ENCODE measurements at regions not wholly inside any gene's neighbourhood (a gene's known extent, or its start where the extent isn't known, plus 50 kb on each side); places are given as distances from the start of the nearest gene placed in this dataset.

DNA sequence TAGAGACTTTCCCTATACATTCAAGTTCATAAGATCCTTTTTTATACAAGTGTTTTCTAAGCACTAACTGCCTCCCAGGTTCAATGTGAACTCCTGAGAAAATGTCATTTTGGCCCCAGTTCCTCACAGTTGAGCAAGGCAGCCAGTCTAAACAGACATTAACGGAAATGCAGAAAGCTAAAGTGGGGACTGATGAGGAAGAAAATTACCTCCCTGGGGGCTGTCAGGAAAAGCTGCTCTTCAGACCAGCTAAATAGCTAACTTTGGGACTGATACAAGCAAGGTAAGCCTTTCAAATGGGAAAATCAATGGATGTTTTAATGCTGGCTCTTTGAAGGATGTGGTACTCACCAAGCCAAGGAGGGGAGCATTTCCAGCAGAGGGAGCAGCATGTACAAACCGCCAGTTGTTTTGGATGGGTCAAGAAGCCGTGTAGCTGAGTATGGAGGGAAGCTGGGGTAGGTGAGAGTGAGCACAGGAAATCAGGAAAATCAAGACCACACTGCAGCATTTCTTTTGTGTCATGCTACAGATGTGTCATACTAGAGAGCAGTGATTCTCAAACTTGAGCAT lies 180.8 kb upstream of the CHD6 start:
- TF ChIP-seq, protein P1, sequence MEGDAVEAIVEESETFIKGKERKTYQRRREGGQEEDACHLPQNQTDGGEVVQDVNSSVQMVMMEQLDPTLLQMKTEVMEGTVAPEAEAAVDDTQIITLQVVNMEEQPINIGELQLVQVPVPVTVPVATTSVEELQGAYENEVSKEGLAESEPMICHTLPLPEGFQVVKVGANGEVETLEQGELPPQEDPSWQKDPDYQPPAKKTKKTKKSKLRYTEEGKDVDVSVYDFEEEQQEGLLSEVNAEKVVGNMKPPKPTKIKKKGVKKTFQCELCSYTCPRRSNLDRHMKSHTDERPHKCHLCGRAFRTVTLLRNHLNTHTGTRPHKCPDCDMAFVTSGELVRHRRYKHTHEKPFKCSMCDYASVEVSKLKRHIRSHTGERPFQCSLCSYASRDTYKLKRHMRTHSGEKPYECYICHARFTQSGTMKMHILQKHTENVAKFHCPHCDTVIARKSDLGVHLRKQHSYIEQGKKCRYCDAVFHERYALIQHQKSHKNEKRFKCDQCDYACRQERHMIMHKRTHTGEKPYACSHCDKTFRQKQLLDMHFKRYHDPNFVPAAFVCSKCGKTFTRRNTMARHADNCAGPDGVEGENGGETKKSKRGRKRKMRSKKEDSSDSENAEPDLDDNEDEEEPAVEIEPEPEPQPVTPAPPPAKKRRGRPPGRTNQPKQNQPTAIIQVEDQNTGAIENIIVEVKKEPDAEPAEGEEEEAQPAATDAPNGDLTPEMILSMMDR (optimal IDR thresholded peaks at IDR 0.05 in 1 of 3, IDR thresholded peaks at IDR 0.05 in 1 of 3, conservative IDR thresholded peaks at IDR 0.05 in 1 of 3; ENCODE audit: extremely low read depth in 1 of 3, insufficient read depth in 2 of 3, low read length in 3 of 3), result no peak
- TF ChIP-seq EZH2 (IDR thresholded peaks at IDR 0.05; ENCODE audit: low read length), result no peak
